Liver (tissue), 8 donors: ENCODE measurements at regions not wholly inside any gene's neighbourhood (a gene's known extent, or its start where the extent isn't known, plus 50 kb on each side); places are given as distances from the start of the nearest gene placed in this dataset.

Experiments
- DNase-seq: peaks from one replicate; pipeline ENCODE4 v3.0.0-alpha.2; 2017; ENCODE audit warnings: low spot score
- H3K27ac ChIP-seq, 2 donors: one replicate each; pipeline ENCODE4 v1.7.0; 2013; ENCODE audit warnings: inconsistent platforms in 2 of 2, low read length in 2 of 2, control low read depth in 1 of 2, low read depth in 1 of 2, mild to moderate bottlenecking in 1 of 2
- H3K27me3 ChIP-seq, 4 donors: one replicate each; pipeline versions ENCODE4 v1.6.1 to v1.7.0; 2013; ENCODE audit warnings: low read length in 3 of 4, inconsistent platforms in 1 of 4, mild to moderate bottlenecking in 1 of 4, moderate library complexity in 1 of 4; ENCODE audit not compliant: control insufficient read depth in 4 of 4, insufficient read depth in 4 of 4
- H3K36me3 ChIP-seq, 4 donors: one replicate each; pipeline versions ENCODE4 v1.6.1 to v1.7.0; 2013; ENCODE audit warnings: low read length in 3 of 4, mild to moderate bottlenecking in 3 of 4, low read depth in 1 of 4, moderate library complexity in 1 of 4; ENCODE audit not compliant: control insufficient read depth in 4 of 4, insufficient read depth in 3 of 4
- H3K4me1 ChIP-seq, 4 donors: one replicate each; pipeline versions ENCODE4 v1.6.1 to v1.7.0; 2013; ENCODE audit warnings: low read length in 3 of 4, mild to moderate bottlenecking in 3 of 4, moderate library complexity in 1 of 4; ENCODE audit not compliant: control insufficient read depth in 4 of 4, insufficient read depth in 4 of 4
- H3K4me3 ChIP-seq, 3 donors: one replicate each; pipeline versions ENCODE4 v1.6.1 to v1.7.0; 2013; ENCODE audit warnings: low read length in 3 of 3, control low read depth in 1 of 3, low read depth in 1 of 3, mild to moderate bottlenecking in 1 of 3
- H3K9ac ChIP-seq, 2 donors: one replicate each; pipeline ENCODE4 v1.7.0; 2013; ENCODE audit warnings: low read length in 2 of 2, mild to moderate bottlenecking in 2 of 2, moderate library complexity in 2 of 2, control low read depth in 1 of 2, low read depth in 1 of 2
- H3K9me3 ChIP-seq, 4 donors: one replicate each; pipeline versions ENCODE4 v1.6.1 to v1.7.0; 2013; ENCODE audit warnings: low read length in 3 of 4; ENCODE audit not compliant: control insufficient read depth in 4 of 4
- ATF3 ChIP-seq: IDR thresholded peaks from 2 replicates; pipeline ENCODE4 v1.6.1; 2016; ENCODE audit warnings: antibody characterized with exemption
- EGR1 ChIP-seq, 2 donors: IDR thresholded peaks; 2 replicates each; pipeline ENCODE4 v1.6.1; 2016 to 2018; ENCODE audit warnings: antibody characterized with exemption in 2 of 2, low read depth in 2 of 2
- FOXA1 ChIP-seq: IDR thresholded peaks from 2 replicates; pipeline ENCODE4 v1.6.1; 2016; ENCODE audit warnings: antibody characterized with exemption
- FOXA2 ChIP-seq: IDR thresholded peaks from 2 replicates; pipeline ENCODE4 v1.6.1; 2016; ENCODE audit warnings: antibody characterized with exemption
- GABPA ChIP-seq, 2 donors: IDR thresholded peaks in 1 of 2; conservative IDR thresholded peaks in 1 of 2; 2 replicates each; pipeline ENCODE4 v1.6.1; 2016; ENCODE audit warnings: antibody characterized with exemption in 2 of 2, mild to moderate bottlenecking in 1 of 2, moderate library complexity in 1 of 2
- HNF4A ChIP-seq, 2 donors: conservative IDR thresholded peaks; 2 replicates each; pipeline ENCODE4 v1.6.1; 2016; ENCODE audit warnings: antibody characterized with exemption in 2 of 2, mild to moderate bottlenecking in 2 of 2
- HNF4G ChIP-seq: IDR thresholded peaks from 2 replicates; pipeline ENCODE4 v1.6.1; 2016; ENCODE audit warnings: antibody characterized with exemption
- JUND ChIP-seq, 2 donors: IDR thresholded peaks; 2 replicates each; pipeline ENCODE4 v1.6.1; 2016; ENCODE audit warnings: antibody characterized with exemption in 2 of 2
- MAX ChIP-seq: IDR thresholded peaks from 2 replicates; pipeline ENCODE4 v1.6.1; 2016; ENCODE audit warnings: antibody characterized with exemption
- NR2F2 ChIP-seq: IDR thresholded peaks from 2 replicates; pipeline ENCODE4 v1.6.1; 2016; ENCODE audit warnings: antibody characterized with exemption
- RAD21 ChIP-seq, 2 donors: IDR thresholded peaks; 2 replicates each; pipeline ENCODE4 v1.6.1; 2016; ENCODE audit warnings: antibody characterized with exemption in 2 of 2, mild to moderate bottlenecking in 2 of 2
- REST ChIP-seq: IDR thresholded peaks from 2 replicates; pipeline ENCODE4 v1.6.1; 2016; ENCODE audit warnings: antibody characterized with exemption, mild to moderate bottlenecking
- RXRA ChIP-seq, 2 donors: IDR thresholded peaks; 2 replicates each; pipeline ENCODE4 v1.6.1; 2017 to 2018; ENCODE audit warnings: antibody characterized with exemption in 2 of 2, mild to moderate bottlenecking in 1 of 2
- SP1 ChIP-seq: IDR thresholded peaks from 2 replicates; pipeline ENCODE4 v1.6.1; 2018; ENCODE audit warnings: antibody characterized with exemption, mild to moderate bottlenecking
- TAF1 ChIP-seq: conservative IDR thresholded peaks from 2 replicates; pipeline ENCODE4 v1.6.1; 2016; ENCODE audit warnings: antibody characterized with exemption, mild to moderate bottlenecking
- YY1 ChIP-seq: IDR thresholded peaks from 2 replicates; pipeline ENCODE4 v1.6.1; 2016; ENCODE audit warnings: antibody characterized with exemption, mild to moderate bottlenecking
- WGBS: extraction: QIAGEN DNeasy Blood & Tissue Kit; methylation state at CpG from one replicate; pipeline ENCODE4 v1.1.7; 2013; 5-methylcytosine and 5-hydroxymethylcytosine counted together
- TF ChIP-seq, protein P1 (sequence below): fragments of 150-350 bp; IDR thresholded peaks from 2 replicates; pipeline ENCODE4 v1.5.1; 2017; ENCODE audit warnings: improper control_type of control experiment, low read depth, low read length; ENCODE audit not compliant: missing input control
- TF ChIP-seq, protein P2 (sequence below): IDR thresholded peaks from 2 replicates; pipeline ENCODE4 v1.6.1; 2016; ENCODE audit warnings: antibody characterized with exemption
- donor health status: healthy.
- donor health status: healthy.
- donor health status: healthy.
- donor health status: healthy.
- donor health status: healthy.

- TF ChIP-seq, protein P1, sequence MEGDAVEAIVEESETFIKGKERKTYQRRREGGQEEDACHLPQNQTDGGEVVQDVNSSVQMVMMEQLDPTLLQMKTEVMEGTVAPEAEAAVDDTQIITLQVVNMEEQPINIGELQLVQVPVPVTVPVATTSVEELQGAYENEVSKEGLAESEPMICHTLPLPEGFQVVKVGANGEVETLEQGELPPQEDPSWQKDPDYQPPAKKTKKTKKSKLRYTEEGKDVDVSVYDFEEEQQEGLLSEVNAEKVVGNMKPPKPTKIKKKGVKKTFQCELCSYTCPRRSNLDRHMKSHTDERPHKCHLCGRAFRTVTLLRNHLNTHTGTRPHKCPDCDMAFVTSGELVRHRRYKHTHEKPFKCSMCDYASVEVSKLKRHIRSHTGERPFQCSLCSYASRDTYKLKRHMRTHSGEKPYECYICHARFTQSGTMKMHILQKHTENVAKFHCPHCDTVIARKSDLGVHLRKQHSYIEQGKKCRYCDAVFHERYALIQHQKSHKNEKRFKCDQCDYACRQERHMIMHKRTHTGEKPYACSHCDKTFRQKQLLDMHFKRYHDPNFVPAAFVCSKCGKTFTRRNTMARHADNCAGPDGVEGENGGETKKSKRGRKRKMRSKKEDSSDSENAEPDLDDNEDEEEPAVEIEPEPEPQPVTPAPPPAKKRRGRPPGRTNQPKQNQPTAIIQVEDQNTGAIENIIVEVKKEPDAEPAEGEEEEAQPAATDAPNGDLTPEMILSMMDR: no peak
- TF ChIP-seq HNF4A (conservative IDR thresholded peaks at IDR 0.05) (no peak), GABPA (IDR thresholded peaks at IDR 0.05 in 1 of 2, conservative IDR thresholded peaks at IDR 0.05 in 1 of 2) (no peak), SP1 (no peak), MAX (no peak), HNF4G (no peak), FOXA1 (no peak), REST (no peak), JUND (IDR thresholded peaks at IDR 0.05) (no peak), EGR1 (IDR thresholded peaks at IDR 0.05; ENCODE audit: low read depth in 2 of 2) (no peak), TAF1 (no peak), ATF3 (no peak), YY1 (no peak), NR2F2 (no peak), RAD21 (IDR thresholded peaks at IDR 0.05) (no peak), FOXA2 (no peak), RXRA (IDR thresholded peaks at IDR 0.05) (no peak)
- TF ChIP-seq, protein P2, sequence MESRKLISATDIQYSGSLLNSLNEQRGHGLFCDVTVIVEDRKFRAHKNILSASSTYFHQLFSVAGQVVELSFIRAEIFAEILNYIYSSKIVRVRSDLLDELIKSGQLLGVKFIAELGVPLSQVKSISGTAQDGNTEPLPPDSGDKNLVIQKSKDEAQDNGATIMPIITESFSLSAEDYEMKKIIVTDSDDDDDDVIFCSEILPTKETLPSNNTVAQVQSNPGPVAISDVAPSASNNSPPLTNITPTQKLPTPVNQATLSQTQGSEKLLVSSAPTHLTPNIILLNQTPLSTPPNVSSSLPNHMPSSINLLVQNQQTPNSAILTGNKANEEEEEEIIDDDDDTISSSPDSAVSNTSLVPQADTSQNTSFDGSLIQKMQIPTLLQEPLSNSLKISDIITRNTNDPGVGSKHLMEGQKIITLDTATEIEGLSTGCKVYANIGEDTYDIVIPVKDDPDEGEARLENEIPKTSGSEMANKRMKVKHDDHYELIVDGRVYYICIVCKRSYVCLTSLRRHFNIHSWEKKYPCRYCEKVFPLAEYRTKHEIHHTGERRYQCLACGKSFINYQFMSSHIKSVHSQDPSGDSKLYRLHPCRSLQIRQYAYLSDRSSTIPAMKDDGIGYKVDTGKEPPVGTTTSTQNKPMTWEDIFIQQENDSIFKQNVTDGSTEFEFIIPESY: no peak
- no peak for DNase-seq
- Histone ChIP-seq H3K27ac (no peak overlapping the region), H3K4me1 (no peaks in the 10 kb centered on the region), H3K36me3 (no peaks in the 10 kb centered on the region), H3K9me3 (no peaks in the 10 kb centered on the region), H3K27me3 (peaks cover 0 to 2% (median 0%) of the 10 kb centered on the region in 4 donors), H3K4me3 (no peak overlapping the region), H3K9ac (no peak overlapping the region)
- 90% methylated on average over 2 of the region's 2 CpGs for WGBS
Observed at GRCh38 chr9:80131627-80132026, 559.9 kb downstream of the TLE4 start.
